ENCODE measurements at regions not wholly inside any gene's neighbourhood (a gene's known extent, or its start where the extent isn't known, plus 50 kb on each side); places are given as distances from the start of the nearest gene placed in this dataset.
"Not testable (repeated sequence)": the region's sequence is repeated elsewhere in the genome, so short reads cannot be mapped to it uniquely, and the experiment has no call there.

DNA sequence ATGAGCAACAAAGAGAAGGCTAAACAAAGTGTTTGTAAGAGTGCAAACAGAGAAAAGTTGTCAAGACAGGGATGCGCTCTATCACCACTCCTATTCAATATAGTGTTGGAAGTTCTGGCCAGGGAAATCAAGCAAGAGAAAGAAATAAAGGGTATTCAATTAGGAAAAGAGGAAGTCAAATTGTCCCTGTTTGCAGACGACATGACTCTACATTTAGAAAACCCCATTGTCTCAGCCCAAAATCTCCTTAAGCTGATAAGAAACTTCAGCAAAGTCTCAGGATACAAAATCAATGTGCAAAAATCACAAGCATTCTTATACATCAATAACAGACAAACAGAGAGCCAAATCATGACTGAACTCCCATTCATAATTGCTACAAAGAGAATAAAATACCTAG, 143.4 kb upstream of the POGK start:
- not testable (repeated sequence) for DNase-seq

DNA sequence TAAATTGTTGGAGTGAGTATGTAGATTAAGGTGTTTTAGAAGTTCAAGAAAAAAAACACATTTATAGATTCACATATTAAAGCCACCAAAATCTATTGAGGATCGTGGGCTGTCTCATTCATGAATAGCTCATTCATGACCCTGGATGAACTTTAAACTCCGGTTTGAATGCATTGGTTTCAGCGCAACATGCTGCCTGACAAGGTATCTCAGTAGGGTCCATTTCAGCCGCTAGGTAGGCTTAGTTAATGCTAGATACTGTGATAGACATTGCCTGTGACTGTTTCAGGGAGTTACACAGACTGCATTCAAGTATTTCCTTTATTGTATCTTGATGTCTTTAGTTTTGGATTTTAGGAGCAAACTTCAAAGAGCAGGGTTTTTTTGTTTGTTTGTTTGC, 140.5 kb upstream of the POGK start:
- DNase-seq, result no peak

DNA sequence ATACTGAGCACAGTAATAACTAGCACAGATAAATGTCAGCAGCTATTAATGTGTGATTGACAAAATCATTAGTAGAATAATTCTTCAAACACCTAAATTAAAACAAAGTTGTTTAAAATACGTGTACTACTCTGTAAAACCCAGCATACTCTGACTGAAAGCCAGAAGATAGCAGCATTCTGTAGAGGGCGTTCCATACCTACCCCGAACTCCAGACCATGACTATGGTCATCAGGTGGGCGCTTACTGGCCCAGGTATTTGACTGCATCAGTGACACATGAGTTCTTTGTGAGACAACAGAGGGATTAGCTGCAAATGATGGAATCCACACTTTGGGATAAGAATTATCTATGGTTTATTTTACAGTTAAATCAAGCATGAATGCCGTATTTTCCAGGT, 139.7 kb upstream of the POGK start:
- no peak for DNase-seq

DNA sequence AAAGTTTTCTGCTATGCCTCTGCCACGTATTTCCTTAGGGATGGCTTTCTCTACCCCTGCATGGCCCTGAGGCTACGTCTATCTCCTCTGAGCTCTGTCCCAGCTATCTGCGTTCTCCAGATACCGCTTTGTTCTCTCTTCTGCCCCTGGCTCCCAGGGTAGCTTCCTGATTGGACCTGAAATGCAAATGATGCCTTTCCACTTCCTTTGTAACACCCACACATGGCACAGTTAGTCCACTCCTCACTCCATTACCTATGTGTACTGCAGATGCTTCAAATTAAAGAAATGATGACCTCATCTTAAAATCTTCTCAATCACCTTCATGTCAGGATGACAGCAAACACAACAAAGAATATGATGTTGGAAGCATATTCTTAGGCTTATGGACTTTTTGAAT, 138.6 kb upstream of the POGK start:
- DNase-seq, result no peak

DNA sequence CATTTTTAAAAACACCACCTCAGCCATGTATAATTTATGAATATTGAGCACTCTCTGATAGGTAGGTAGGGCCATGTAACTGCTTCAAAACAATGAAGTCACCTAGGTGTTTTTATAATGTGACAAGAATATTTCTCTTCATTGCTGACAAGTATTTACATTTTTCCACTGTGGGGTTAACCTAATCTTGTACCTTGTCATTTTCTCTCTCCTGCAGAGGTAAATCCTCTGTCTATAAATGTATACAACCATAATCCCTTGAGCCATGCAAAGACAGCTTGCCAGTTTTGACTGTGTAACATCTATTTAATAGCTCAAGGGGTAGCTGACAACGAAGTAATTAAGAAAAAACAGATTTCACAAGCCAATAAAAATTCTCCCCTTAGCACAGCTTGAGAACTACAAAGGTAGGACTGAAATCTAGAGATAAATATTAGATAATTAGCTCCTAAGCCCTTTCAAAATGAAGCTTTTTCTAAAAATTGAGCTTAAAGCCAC, 137.6 kb upstream of the POGK start:
- no peak for DNase-seq

DNA sequence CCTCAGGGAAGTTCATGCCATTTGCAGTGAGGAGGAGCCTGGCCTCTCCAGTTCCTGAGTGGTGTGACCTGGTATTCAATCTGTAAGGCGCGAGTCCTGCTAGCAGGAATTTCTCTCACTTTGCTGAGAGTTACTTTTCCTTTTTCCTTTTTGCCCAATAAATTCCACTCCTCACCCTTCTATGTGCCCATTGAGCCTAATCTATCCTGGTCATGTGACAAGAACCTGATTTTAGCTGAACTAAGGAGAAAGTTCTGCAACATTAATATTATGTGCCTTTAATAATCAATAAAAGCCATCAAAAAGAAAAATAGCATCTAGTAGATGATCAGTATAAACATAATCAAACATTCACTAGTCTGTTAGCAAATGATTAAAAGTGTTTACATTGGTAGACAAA, 136.1 kb upstream of the POGK start:
- no peak for DNase-seq

DNA sequence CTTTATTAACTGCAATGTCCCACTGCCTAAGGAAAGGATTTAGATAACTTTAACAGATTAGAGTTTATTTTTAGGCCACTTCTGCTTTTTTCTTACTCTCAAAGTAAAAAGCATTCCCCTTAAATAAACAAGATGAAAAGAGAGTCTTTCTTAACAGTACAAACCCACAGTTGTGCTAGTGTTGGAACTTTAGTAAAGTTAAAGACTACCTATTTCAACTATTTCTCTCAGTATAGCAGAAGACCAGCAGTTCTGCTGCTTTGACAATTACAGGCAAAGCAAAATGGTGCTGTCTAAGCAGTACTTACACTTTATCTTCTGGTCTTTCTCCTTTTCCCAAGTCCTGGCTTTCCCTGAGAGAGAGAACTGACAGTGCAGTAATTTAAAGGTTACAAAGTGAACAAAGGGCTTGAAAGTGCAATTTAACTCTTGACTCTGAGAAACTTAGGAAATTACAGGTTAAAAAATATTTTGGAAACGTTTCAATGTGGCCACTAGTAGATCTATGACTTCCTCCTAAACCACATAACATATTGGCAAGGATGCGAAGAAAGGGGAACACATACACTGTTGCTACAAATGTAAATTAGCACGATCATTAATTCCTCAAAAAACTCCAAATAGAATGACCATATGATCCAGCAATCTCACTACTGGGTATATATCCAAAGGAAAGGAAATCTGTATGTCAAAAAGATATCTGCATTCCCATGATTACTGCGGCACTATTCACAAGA, 135.4 kb upstream of the POGK start:
- DNase-seq, result no peak

DNA sequence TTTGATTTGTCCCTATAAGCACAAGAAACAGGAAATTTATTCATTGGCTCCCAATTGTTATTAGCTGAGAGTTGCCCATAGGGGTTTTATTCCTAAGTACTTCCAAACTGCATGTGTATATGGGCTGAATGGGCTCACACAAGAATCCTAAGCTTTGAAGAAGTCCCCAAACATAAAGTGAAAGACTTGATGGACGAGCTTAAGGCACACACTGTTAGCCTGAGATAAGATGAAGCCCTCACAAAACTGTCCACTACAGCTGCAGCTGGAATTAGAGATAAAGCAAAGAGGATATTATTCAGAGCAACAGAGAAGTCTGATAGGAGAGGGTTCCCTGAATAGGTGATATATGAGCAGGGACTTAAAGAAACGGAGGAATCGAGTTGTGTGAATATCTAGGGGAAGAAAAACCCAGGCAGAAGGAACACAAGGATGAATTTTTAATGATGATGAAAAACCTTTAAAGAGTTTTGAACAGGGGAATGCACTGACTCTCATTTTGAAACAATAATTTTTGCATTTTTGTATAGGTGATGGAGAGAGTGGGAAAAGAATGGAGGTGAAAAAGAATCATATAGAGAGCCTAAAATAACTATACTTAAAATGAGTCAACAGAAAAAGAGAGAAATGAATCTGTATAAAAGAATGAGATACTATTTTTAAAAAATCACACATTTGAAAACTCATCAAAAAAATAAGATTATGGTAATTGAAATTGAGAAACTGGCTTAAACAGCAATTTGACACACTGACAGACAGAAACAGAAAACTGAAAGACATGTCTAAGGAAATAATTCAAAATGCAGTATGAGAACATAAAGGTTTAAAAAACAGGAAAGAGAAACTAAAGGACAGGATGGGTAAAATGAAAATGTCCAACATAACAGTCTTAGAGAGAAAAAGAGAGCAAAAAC, 133.6 kb upstream of the POGK start:
- DNase-seq, result no peak

DNA sequence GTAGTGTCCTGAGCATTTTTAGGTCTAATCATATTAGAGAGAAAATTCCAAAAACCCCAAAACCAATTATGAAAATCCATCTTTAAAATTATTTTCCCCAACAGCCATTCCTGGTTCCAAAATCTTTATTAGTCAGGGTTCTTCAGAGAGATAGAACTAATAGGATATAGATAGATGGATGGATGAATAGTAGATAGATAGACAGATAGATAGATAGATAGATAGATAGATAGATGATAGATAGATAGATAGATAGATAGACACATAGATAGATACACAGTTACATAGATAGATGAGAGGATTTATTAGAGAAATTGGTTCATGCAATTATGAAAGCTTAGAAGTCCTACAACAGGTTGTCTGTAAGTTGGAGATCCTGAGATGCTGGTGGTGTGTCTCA, 122.7 kb upstream of the POGK start:
- DNase-seq, result no peak

DNA sequence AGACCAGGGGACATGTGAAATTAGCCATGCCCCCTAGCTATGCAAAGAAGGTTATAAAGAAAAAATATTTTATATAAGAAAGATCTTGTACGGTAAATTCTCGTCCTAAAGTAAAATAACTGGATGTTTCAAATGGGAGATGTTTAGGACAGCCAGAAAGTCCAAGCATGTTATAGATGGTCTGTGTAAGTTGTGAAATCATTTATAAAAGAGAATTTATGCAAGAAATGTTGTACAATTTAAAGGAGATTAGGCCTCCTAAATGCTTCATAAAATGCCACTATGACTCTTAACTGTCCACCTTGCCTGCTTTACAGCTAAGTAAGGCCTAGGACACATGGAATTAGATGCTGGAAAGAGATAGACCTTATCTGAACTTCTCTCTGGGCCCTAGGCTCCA, 118.1 kb upstream of the POGK start:
- DNase-seq, result no peak

DNA sequence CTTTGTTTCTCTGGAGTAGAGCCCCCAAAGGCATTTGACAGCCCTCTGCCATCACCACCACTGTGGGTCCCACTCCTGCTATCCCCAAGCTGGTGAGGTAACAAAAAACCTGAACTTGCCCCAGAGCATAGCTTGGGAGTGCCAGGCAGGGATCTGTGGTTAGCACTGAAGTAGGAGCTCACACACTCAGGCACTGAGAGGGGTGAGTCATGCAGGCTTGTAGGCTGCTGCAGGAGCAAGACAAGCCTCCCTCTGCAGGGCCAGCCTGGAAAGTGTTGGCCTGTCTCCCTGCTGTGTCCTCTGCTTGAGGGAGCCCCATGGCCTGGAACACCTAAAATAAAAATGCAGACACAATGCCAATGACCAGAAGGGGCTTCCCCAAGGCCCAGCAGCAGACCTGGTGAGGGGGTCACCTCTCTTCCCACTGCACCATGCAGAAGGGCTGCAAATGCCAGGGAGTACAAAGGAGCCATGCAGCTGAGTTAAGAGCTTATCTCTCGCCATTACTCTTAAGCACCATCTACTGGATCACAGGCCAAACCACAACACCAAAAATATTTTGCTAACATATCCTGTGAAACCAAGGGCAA, 108.9 kb upstream of the POGK start:
- DNase-seq, result no peak

DNA sequence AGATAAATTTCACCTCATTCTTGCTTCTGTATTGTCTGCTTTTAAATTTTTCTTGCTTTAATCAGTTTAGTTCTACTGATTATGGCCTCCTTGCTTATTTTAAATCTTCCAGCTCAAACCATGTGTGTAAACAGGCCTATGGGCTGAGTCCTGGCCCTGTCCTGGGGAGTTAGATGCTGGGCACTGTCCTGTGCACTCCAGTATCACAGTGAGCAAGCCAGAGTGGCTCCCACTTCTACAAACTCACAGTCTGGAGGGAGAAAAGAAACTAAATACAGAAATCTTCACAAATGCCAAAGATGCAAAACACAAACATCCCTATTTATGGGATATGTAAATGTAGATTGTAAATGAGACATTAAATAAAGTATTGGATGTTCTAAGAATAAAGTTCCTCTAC, 101.1 kb upstream of the POGK start:
- no peak for DNase-seq

DNA sequence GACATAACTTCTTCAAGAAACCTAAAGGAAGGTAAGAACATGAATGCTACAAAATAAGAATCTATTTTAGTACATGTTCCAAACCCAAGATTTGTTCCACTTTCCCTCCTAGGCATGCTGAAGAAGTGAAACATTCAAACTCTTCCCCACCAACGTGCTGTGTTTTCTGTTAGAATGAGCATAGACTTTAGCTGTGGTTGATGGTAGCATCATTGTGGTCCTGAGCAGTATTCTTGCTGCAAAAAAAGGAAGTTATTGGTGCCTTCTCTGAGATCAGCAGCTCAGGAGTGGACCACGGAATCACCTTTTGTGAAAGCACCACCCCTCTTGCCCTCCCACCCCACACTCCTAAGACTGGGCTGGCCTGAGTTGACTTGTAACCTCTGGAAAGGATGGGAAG, 100.4 kb upstream of the POGK start:
- DNase-seq, result no peak

DNA sequence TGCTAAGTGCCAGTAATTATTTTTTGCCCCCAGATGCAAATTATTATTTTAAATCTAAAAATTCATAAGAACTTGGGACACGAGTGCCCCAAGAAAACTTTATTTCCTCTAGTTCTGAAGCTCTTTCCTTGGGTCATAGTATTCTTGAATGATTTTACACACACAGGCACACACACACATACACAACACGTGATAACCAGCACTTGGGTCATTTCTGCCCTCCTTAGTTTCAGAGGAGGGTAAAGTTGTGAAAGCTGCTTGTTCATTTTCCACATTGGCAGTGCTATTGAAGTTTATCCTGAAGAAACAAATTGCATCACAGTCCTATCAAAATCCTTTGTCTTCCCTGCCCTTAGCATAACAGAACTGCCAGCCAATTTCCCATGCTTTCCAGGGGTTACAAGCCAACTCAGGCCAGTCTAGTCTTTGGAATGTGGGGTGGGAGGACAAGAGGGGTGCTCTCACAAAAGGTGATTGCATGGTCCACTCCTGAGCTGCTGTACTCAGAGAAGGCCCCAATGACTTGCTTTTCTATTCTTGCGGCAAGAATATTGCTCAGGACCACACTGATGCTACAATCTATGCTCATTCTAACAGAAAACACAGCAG, 98.5 kb upstream of the POGK start:
- no peak for DNase-seq

DNA sequence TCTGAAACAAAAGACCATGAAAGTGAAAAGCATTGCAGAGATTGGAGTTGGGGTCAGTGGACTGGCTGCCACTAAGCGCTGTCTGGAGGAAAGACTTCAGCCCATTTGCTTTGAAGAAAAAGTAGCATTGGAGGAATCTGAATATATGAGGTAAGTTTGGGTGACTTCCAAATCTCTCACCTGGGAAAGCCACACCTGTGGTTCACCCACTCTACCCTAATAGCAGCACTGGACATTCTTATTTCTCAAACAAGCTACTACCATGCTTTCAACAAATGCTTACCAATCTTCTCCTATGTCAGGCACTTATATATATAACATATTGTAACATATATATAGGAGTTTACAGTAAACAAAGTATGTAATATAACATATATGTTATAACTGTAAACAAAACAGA, 76.0 kb upstream of the POGK start:
- no peak for DNase-seq

DNA sequence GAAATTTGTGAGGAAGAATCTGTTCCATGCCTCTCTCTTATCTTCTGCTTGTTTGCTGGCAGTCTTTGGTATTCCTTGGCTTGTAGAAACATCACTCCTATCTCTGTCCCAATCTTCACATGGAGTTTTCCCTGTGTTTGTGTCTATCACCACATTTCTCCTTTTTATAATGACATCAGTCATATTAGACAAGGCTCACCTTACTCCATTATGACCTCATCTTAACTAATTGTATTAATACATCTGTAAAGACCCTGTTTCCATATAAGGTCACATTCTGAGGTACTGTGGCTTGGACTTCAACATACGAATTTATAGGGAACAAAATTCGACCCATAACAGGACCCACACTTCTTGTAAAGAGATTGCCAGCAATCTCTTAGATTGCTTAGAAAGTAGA, 72.3 kb upstream of the POGK start:
- no peak for DNase-seq

DNA sequence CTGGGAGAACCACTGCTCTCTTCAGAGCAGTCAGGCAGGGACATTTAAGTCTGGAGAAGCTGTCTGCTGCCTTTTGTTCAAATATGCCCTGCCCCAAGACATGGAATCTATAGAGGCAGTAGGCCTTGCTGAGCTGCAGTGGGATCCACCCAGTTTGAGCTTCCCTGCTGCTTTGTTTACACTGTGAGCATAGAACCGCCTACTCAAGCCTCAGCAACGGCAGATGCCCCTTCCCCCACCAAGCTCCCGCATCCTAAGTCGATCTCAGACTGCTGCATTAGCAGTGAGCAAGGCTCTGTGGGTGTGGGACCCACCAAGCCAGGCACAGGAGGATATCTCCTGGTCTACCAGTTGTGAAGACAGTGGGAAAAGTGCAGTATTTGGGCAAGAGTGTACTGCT, 54.6 kb upstream of the POGK start:
- not testable (repeated sequence) for DNase-seq

DNA sequence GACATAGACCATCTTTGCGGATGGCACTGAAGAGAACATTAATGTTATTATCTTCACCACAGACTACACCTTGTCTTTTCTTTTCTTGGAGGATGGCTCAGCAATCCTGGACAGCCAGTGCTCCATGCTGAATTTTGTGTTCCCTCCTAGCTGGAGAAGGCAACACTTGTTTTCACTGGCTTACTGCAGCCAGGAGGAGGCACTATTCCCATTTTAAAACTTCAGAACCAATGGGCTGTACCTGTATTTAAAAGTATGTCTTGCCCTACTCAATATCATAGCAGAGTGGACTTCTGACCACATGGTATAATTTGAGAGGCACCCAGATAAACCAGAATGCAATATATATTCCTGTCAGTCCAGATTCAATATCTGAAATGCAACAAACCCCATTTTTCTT, 53.3 kb upstream of the POGK start:
- DNase-seq, result no peak

DNA sequence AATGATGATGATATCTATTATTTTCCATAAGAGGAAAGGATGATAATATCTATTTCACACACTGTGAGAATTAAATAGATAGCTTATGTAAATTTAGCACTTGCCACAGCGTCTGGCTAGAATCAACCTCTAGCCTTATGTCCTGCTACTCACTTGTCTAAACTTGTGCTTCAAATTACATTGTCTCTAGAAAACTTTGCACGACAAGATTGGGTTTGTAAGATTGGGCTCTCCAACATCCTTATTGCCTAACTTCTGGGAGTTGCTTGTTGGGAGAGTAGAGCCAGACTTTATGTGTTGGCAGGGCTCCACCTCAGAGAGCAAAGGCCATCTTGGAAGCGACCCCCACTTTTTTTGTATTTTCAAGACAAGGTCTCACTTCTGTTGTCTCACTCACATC, 50.0 kb upstream of the POGK start:
- DNase-seq, result no peak

Data from skin of body (tissue), 1 donor.